Loucy (cell line): ENCODE measurements at regions not wholly inside any gene's neighbourhood (a gene's known extent, or its start where the extent isn't known, plus 50 kb on each side); places are given as distances from the start of the nearest gene placed in this dataset.
"Not testable (repeated sequence)": the region's sequence is repeated elsewhere in the genome, so short reads cannot be mapped to it uniquely, and the experiment has no call there.

ENCODE experiments used
- EZH2phosphoT487 ChIP-seq: fragments of 200-600 bp; IDR thresholded peaks from 2 replicates; pipeline ENCODE4 v1.6.1; 2018; ENCODE audit warnings: antibody characterized with exemption, mild to moderate bottlenecking, moderate library complexity, borderline replicate concordance
- TF ChIP-seq, protein P1 (sequence below): fragments of 200-600 bp; sonication (generic); conservative IDR thresholded peaks from 2 replicates; pipeline ENCODE4 v1.5.1; 2014; ENCODE audit warnings: mild to moderate bottlenecking, antibody characterized with exemption, low read length

DNA sequence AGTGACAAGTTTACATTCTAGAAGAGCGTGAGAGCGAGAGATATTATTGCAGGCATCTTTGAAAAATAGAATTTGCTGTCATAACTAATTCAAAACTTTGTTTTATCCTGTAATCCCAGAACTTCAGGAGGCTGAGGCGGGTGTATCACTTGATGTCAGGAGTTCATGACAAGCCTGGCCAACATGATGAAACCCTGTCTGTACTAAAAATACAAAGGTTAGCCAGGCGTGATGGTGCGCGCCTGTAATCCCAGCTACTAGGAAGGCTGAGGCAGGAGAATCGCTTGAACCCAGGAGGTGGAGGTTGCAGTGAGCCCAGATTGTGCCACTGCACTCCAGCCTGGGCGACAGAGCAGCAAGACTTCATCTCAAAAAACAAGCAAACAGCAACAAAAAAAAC is 108.6 kb upstream of the BMP2 start:
- TF ChIP-seq, protein P1, sequence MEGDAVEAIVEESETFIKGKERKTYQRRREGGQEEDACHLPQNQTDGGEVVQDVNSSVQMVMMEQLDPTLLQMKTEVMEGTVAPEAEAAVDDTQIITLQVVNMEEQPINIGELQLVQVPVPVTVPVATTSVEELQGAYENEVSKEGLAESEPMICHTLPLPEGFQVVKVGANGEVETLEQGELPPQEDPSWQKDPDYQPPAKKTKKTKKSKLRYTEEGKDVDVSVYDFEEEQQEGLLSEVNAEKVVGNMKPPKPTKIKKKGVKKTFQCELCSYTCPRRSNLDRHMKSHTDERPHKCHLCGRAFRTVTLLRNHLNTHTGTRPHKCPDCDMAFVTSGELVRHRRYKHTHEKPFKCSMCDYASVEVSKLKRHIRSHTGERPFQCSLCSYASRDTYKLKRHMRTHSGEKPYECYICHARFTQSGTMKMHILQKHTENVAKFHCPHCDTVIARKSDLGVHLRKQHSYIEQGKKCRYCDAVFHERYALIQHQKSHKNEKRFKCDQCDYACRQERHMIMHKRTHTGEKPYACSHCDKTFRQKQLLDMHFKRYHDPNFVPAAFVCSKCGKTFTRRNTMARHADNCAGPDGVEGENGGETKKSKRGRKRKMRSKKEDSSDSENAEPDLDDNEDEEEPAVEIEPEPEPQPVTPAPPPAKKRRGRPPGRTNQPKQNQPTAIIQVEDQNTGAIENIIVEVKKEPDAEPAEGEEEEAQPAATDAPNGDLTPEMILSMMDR: not testable (repeated sequence)
- not testable (repeated sequence) for TF ChIP-seq EZH2phosphoT487
